ENCODE measurements at regions not wholly inside any gene's neighbourhood (a gene's known extent, or its start where the extent isn't known, plus 50 kb on each side); places are given as distances from the start of the nearest gene placed in this dataset.
"Not testable (repeated sequence)": the region's sequence is repeated elsewhere in the genome, so short reads cannot be mapped to it uniquely, and the experiment has no call there.

DNA sequence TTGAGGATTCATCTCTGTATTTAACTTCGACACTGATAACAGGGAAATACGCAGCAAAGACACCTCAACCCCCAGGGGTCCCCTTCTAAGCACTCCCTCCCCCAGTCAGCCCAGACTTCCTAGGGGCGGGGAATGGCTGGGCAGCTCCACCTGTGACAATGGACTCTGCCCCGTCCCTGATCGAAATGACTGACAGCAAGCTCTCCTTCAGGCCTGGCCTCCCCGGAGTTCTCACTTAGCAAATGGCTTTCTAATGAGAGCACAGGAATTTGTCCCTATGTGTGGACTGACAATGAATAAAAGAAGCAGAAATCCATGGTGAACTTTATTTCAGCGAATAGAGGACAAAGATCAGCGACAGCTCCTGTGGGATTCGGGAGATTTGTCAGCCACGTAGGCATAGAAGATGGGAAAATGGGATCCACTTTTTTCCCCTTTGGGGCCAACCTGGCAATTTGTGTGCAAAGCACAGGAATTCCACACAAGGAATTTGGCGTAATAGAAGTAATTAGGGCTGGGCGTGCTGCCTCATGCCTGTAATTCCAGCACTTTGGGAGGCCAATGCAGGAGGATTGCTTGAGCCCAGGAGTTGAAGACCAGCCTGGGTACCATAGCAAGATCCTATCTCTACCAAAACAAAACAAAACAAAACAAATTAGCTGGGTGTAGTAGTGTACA, 63.8 kb downstream of the TNFAIP2 start:
- DNase-seq (ENCODE audit: low read depth, low spot score): no peak

DNA sequence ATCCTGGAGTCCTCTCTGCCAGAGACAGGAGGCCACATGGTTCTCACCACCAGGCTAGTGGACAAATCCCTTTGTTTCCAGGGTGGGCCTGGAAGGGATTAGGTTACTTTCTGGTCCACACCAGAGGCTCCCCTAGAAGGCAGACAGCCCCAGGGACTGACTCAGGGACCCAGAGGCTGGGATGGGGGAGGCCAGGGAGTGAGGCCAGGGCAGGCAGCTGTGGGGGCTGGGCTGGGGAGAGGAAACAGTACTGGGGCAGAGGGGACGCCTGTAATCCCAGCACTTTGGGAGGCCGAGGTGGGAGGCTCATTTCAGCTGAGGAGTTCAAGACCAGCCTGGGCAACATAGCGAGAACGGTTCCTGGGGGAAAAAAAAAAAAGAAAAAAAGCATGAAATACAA, 64.7 kb downstream of the TNFAIP2 start:
- DNase-seq (ENCODE audit: low read depth, low spot score): no peak

DNA sequence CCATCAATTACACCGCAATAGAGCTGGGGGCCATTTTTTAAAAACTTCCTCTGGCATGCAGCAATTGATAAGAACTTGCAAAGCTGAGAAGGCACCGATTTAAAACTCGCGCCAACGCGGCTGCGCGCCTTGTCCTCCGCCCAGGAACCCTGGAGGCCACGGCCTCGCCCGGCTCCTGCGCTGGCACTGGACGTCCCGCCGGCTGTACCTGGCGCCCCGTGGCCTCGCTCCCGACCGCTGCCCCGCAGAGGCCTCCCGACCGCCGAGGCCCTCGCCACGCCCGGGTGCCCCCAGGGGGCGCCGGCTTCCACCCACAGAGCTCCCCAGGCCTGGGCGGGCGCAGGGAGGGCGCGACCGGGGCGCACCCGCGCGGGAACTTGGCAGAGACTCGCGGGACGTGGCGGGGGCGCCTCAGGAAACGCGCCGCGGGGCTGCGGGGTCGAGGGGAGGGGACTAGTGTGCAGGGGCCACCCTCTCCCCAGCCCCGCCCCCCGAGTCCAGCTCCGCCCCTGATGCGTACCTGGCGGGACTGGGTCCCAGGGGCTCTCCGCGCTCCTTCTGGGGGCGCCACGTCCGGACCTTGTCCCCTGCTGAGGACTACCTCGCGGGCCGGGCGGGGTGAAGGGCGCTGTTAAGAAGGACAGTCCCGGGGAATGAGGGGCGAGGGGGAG, 65.7 kb downstream of the TNFAIP2 start:
- DNase-seq (ENCODE audit: low read depth, low spot score): no peak

DNA sequence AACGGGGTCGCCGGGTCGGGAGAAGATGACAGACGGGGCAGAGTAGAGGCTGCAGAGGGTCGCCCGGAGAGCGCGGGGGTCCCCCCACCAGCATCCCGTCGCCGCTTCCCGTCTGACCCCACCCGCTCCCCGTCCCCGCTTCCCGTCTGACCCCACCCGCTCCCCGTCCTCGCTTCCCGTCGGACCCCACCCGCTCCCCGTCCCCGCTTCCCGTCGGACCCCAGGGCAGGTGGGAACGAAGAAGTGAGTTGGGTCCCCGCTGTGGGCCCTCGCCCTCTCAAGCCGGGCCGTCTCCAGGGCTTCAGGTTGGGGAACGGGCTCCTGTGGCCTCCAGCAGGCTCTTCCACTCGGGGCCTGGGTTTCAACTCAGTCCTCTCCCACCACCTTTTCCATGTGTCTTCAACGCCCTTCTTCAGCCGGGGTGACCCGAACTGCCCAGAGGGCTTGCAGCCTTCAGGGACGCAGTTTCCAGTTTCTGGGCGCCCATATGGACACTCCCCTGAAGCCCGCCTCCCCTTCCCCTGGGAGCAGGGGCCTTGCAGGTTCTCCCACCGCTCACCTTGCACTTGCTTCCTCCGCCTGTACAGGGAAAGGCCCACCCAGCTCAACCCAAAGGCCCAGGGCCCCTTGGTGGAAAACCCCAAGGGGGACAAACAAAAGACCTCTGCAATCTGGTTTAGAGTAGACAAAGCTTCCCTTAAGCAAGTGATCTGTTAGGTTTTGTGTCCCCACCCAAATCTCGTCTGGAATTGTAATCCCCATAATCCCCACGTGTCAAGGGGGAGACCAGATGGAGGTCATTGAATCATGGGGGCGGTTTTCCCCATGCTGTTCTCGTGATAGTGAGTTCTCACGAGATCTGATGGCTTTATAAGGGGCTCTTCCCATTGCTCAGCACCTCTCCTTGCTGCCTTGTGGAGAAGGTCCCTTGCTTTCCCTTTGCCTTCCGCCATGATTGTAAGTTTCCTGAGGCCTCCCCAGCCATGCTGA, 66.5 kb downstream of the TNFAIP2 start:
- no peak for DNase-seq (ENCODE audit: low read depth, low spot score)

DNA sequence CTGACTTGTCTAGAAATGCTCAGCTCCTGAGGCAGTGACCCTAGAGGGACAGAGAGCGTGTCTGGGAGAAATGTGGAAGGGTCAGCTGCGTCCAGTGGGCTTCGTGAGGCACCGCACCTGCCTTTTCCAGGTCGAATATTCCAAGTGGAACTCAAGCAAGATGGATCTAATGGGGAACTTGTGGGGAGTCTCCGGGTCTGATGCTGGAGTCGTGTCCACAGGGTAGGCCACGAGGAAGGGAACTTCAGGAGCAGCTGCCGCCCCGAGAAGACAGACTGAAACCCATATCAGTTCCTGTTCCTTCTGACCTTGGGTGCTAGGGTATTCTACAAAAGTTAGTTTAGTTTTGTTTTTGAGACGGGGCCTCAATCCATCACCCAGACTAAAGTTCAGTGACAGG, 67.5 kb downstream of the TNFAIP2 start:
- DNase-seq (ENCODE audit: low read depth, low spot score): no peak

DNA sequence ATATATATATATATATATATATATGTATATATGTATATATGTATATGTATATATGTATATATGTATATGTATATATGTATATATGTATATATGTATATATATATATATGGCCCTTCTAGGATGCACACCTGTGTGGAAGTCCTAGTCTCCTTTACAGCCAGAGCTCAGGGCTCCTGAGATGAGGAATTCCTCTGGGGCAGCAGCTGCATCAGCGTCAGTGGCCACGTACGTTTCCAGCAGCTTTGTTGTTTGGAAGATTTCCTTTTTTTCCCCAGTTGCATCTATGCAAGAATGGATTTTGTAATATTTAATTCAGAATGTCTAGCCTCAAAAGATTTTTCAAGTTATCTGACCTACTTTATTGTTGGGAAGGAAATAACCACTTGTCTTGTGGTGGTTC, 68.6 kb downstream of the TNFAIP2 start:
- no peak for DNase-seq (ENCODE audit: low read depth, low spot score)

DNA sequence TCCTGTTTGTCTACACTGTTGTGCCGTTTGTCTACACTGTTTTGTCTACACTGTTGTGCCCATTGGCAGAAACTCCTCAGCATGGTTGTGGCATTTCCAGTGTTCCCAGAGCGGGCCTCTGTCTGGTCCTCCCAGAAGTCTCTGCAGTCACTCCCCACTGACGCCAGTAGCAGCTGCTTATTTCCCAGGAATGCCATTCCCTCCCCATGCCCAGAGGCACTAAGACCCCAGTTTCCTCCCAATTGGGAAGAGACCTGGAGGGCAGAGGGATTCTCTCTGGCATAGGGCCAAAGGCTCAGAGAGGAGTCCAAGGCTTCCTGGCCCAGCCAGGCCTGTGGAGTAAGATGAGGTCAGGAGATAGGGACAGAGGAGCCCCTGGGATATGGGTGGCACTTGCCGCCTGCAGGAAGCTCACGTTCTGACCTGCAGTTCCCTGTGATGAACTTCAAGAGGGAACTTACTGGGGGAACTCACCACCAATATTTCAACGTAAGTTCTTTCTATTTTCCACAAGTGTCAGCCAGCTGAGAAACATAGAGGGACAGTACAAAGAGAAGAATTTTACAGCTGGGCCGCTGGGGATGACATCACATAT, 69.1 kb downstream of the TNFAIP2 start:
- no peak for DNase-seq (ENCODE audit: low read depth, low spot score)

DNA sequence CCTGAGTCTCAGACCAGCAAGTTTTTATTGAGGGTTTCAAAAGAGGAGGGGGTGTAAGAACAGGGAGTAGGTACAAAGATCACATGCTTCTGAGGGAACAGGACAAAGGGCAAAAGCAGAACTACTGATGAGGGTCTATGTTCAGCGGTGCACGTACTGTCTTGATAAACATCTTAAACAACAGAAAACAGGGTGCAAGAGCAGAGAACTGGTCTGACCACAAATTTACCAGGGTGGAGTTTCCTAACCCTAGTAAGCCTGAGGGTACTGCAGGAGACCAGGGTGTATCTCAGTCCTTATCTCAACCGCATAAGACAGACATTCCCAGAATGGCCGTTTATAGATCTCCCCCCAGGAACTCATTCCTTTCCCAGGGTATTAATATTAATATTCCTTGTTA, 69.6 kb downstream of the TNFAIP2 start:
- not testable (repeated sequence) for DNase-seq (ENCODE audit: low read depth, low spot score)

DNA sequence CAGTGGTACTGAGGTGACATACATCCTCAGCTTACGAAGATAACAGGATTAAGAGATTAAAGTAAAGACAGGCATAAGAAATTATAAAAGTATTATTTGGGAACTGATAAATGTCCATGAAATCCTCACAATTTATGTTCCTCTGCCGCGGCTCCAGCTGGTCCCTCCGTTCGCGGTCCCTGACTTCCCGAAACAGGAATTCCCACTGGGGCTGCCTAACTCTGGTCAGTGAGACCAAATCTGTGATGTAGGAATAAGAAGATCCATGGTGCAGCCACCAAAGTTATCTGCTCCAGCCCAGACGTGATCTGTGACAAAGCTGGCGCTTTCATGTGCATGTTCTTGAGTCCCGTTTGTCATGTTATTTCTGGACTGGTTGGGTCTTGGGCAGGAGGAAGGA, 70.2 kb downstream of the TNFAIP2 start:
- not testable (repeated sequence) for DNase-seq (ENCODE audit: low read depth, low spot score)

DNA sequence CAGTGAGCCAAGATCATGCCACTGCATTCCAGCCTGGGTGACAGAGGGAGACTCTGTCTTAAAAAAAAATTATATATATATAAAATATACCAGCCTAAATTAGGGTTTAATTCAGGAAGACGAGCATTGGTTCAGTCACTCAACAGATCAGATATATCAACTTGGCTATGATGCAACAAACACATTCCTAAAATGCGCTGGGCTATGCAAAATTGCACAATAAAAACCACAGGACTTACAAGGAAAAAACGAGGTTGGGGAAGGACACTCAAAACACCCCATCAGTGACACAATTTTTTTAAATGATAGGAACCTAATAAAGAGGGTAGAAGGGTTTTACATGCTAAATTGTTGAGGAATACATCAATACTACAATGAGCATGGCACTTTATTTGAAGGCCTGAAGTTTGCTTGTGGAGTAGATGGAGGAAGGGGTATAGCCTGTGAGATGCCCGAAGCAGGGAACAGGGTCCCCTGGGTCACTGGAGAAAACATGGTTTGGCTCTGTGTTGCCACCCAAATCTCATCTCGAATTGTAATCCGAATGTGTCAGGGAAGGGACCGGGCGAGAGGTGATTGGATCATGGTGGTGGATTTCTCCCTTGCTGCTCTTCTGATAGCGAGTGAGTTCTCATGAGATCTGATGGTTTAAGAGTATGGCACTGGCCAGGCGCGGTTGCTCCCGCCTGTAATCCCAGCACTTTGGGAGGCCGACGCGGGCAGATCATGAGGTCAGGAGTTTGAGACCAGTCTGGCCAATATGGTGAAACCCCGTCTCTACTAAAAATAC, 71.2 kb downstream of the TNFAIP2 start:
- DNase-seq (ENCODE audit: low read depth, low spot score): no peak

DNA sequence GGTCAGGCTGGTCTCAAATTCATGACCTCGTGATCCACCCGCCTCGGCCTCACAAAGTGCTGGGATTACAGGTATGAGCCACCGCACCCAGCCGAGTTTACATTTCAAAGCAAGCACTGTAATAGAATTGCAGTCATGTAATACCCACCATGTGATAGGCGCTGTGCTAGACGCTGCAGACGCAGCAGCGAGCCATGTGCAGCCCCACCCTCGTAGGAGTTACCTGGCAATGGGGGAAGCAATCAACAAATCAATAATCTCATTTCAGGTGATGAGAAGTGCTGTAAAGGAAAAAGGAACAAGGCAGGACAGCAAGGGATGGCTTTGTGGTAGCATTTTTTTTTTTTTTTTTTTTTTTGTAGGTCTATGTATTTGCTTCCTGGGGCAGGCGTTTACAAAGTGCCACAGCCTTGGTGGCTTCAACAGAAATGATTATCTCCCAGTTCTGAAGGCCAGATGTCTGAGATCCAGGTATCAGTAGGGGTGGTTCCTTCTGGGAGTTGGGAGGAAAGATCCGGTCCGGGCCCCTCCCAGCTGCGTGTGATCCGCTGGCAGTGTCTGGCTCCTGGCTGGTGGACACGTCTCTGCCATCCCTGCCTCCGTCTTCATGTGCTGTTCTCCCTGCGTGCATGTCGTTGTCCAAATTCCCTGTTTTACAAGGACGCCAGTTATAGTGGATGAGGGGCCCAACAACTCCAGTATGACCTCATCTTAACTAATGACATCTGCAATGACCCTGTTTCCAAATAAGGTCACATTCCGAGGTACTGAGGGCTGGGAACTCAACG, 72.8 kb downstream of the TNFAIP2 start:
- no peak for DNase-seq (ENCODE audit: low read depth, low spot score)

DNA sequence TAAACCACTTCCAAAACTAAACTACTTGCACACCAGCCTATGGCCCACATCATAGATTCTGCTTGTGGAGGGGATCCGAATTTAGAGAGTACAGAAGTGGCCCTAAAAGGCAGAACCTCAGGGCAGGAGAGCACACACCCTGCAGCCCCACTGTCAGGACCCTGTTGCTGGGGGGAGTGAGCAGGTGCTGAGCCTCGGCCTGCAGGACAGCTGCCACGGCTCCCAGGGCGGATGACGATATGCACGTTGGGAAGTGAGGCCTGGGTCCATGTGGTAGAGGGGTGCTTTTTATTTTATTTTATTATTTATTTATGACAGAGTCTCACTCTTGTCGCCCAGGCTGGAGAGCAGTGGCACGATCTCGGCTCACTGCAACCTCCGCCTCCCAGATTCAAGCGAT, 73.5 kb downstream of the TNFAIP2 start:
- no peak for DNase-seq (ENCODE audit: low read depth, low spot score)

DNA sequence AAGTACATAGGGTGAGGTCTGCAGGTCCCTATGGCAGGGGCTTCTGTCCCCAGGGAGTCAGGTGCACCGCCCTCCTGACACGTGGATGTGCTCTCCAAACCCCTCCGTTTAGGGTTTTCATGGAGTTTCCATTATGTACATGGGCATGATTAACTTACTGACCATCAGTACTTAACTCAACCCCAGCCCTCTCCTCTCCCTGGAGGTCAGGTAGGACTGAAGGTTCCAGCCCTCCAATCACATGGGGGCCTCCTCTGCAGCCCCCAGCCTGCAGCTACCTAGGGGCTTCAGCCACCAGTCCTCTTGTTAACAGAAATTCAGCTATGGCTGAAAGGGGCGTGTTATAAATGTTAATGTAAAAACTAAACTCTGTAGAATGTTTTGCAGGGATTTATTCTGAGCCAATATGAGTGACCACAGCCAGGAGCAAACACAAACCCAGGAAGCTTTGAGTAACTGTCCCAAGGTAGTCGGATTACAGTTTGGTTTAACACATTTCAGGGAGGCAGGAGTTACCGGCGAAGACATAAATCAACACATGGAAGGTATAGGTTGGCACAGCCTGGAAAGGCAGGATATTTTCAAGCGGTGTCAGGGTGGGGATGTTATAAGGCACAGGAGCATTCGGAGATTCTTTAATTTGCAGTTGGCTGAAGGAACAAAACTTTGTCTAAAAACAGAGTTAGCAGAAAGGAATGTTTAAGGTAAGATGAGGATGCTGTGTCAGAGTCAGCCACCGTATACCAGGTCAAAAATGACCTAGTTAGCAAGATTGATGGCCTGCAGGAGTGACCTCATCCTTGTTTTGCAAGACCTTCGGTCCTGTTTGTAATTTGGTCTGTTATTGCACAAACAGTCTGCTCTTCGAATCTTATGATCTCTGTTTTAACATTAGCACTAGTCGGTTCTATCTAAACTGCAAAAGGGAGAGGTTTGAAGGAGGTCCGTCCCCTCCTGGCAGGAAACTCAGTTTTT, 75.2 kb downstream of the TNFAIP2 start:
- DNase-seq (ENCODE audit: low read depth, low spot score): no peak

DNA sequence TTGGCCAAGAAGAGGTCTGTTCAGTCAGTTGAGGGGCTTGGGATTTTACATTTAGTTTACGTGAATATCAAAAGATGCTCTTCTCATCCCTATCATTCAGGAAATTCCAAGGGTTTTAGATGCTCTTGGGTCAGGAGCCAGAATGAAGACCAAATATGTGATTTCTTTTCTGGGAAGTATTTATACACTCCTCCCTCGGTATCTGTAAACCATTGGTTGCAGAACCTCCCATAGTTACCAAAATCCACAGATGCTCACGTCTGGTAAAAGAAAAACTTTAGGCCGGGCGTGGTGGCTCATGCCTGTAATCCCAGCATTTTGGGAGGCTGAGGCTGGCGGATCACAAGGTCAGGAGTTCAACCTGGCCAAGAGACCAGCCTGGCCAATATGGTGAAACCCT, 75.9 kb downstream of the TNFAIP2 start:
- no peak for DNase-seq (ENCODE audit: low read depth, low spot score)

DNA sequence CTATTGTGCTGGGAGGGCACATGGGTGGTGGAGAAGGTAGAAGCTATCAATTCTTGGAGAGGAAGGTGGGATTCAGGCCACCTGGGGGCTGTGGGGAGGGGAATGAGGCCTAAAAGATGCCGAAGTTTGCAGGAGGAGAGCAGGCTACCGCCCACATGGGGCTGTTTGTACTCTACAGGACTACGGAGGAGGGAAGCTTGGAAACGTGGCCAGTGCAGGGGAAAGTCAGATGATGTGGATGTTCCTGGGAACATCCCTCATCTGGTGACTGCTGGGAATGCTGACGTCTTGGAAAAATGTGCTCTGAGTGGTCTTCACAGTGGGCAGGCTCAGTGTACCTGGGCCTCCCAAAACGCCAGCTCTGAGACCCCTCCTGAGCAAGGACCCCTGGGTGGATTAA, 78.5 kb downstream of the TNFAIP2 start:
- DNase-seq (ENCODE audit: low read depth, low spot score): no peak

DNA sequence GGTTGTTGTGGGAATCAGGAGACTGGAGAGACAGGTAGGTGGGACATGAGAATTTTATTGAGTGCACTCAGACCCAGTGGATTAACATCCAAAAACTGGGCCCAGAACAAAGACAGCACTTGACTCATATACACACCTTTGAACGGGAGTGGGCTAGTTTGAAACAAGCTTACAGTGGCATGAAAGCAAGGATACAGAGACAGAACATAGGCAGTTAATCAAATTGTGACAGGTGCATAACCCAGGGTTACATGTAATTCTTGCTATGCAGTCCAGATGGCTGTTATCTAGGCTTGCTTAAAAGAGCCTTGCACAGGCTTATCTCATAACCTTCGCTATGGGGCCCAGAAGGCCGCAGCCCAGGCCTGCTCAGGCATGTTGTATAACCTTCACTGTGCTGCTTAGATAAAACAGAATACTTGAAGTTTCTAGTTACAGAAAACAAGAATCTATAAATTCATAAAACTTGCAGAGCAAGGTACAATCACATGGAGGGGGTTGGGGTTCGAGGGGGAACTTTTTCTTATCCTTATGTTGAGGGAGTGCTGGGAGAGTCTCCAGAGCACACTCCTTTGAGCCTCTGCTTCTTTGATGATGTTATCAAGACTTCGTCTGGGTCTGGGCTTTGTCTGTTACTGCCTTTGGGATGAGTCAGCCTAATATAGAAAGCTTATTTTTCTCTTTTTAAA, 81.7 kb downstream of the TNFAIP2 start:
- no peak for DNase-seq (ENCODE audit: low read depth, low spot score)

DNA sequence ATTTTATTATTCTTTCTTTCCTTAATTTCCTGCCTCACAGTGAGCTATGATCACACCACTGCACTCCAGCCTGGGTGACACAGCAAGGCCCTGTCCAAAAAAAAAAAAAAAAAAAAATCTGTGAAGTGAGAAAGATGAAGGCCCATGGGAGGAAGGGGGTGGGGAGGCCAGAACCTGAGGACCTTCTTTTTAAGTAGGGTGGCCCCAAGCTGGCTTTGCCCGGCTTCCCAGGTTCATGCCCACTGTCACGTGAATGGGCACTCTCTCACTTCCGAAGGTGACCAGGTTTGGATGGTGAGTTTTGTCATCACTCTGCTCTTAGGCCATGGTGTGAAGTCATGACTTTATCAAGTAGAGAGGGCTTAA, 82.3 kb downstream of the TNFAIP2 start:
- no peak for DNase-seq (ENCODE audit: low read depth, low spot score)

DNA sequence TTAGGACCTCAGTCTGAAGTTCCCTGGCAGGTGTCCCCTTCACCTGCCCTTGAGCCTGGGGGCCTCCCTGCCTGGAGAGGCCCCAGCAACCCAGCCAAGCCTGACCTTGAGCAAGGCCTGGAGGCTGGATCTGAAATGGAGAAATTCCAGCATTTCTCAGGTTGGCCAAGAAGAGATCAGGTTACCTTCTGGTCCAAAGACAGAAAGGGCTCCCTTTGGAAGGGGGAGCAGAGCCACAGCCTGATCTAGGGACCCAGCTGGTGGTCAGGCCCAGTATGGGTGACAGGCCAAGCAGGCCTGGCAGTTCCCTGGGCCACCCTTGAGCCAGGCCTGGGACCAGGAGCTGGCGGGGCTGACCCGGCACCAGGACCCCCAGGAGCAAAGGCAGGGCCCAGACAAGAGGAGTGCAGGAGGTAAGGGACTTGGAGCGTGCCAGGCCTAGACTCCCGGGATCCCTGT, 82.8 kb downstream of the TNFAIP2 start:
- DNase-seq (ENCODE audit: low read depth, low spot score): no peak
